IPS-18a (cell line): ENCODE measurements at regions not wholly inside any gene's neighbourhood (a gene's known extent, or its start where the extent isn't known, plus 50 kb on each side); places are given as distances from the start of the nearest gene placed in this dataset.

Experiments
- H3K27ac ChIP-seq: one replicate; pipeline ENCODE4 v1.5.1; 2013; ENCODE audit warnings: low read length
- H3K27me3 ChIP-seq: one replicate; pipeline ENCODE4 v1.6.1; 2013; ENCODE audit warnings: mild to moderate bottlenecking, low read length; ENCODE audit not compliant: control insufficient read depth, insufficient read depth
- H3K36me3 ChIP-seq: one replicate; pipeline ENCODE4 v1.6.1; 2013; ENCODE audit warnings: low read depth, low read length; ENCODE audit not compliant: control insufficient read depth
- H3K4me1 ChIP-seq: one replicate; pipeline ENCODE4 v1.6.1; 2013; ENCODE audit warnings: low read depth, low read length; ENCODE audit not compliant: control insufficient read depth
- H3K4me3 ChIP-seq: one replicate; pipeline ENCODE4 v1.5.1; 2013; ENCODE audit warnings: low read length
- H3K9ac ChIP-seq: one replicate; pipeline ENCODE4 v1.6.1; 2013; ENCODE audit warnings: mild to moderate bottlenecking, low read length, moderate library complexity
- H3K9me3 ChIP-seq: one replicate; pipeline ENCODE4 v1.6.1; 2013; ENCODE audit warnings: low read depth, low read length; ENCODE audit not compliant: control insufficient read depth

- Histone ChIP-seq H3K4me1 (no peaks in the 10 kb centered on the region), H3K9ac (no peak overlapping the region), H3K4me3 (no peak overlapping the region), H3K27me3 (no peaks in the 10 kb centered on the region), H3K27ac (no peak overlapping the region), H3K36me3 (no peaks in the 10 kb centered on the region), H3K9me3 (no peaks in the 10 kb centered on the region)
Observed at GRCh38 chr2:176508984-176509740, 239.9 kb downstream of the MTX2 start.

GRCh38 chr2:176514276-176514675 lies 245.0 kb downstream of the MTX2 start:
- H3K27me3 ChIP-seq, result peaks cover 31% of the 10 kb centered on the region
- no peaks in the 10 kb centered on the region for H3K9me3 ChIP-seq
- no peak overlapping the region for H3K4me3 ChIP-seq
- no peaks in the 10 kb centered on the region for H3K4me1 ChIP-seq
- H3K9ac ChIP-seq, result no peak overlapping the region
- no peak overlapping the region for H3K27ac ChIP-seq
- H3K36me3 ChIP-seq, result no peaks in the 10 kb centered on the region

GRCh38 chr2:176514805-176515500 lies 245.7 kb downstream of the MTX2 start:
- Histone ChIP-seq H3K4me1 (no peaks in the 10 kb centered on the region), H3K9ac (no peak overlapping the region), H3K27me3 (peaks cover 38% of the 10 kb centered on the region), H3K9me3 (no peaks in the 10 kb centered on the region), H3K36me3 (no peaks in the 10 kb centered on the region), H3K27ac (no peak overlapping the region), H3K4me3 (no peak overlapping the region)

- no peak overlapping the region for H3K27ac ChIP-seq
- H3K27me3 ChIP-seq, result peaks cover 49% of the 10 kb centered on the region
- no peak overlapping the region for H3K9ac ChIP-seq
Observed at GRCh38 chr2:176516051-176516602, 246.9 kb downstream of the MTX2 start.

GRCh38 chr2:176518823-176519222 lies 249.6 kb downstream of the MTX2 start:
- Histone ChIP-seq H3K4me3 (no peak overlapping the region), H3K9ac (no peak overlapping the region), H3K9me3 (no peaks in the 10 kb centered on the region), H3K27me3 (peaks cover 51% of the 10 kb centered on the region), H3K36me3 (no peaks in the 10 kb centered on the region), H3K27ac (no peak overlapping the region), H3K4me1 (no peaks in the 10 kb centered on the region)

More at GRCh38 chr2:176516051-176516602, 246.9 kb downstream of the MTX2 start:
- Histone ChIP-seq H3K4me1 (no peaks in the 10 kb centered on the region), H3K36me3 (no peaks in the 10 kb centered on the region), H3K9me3 (no peaks in the 10 kb centered on the region), H3K4me3 (no peak overlapping the region)

GRCh38 chr2:176521878-176522670 lies 252.8 kb downstream of the MTX2 start:
- H3K9ac ChIP-seq, result no peak overlapping the region
- H3K27ac ChIP-seq, result no peak overlapping the region
- H3K9me3 ChIP-seq, result no peaks in the 10 kb centered on the region
- H3K27me3 ChIP-seq, result peaks cover 41% of the 10 kb centered on the region
- no peaks in the 10 kb centered on the region for H3K36me3 ChIP-seq
- no peak overlapping the region for H3K4me3 ChIP-seq
- H3K4me1 ChIP-seq, result no peaks in the 10 kb centered on the region

- H3K4me3 ChIP-seq, result no peak overlapping the region
- H3K27me3 ChIP-seq, result peaks cover 12% of the 10 kb centered on the region
- no peak overlapping the region for H3K9ac ChIP-seq
- no peaks in the 10 kb centered on the region for H3K36me3 ChIP-seq
- H3K27ac ChIP-seq, result no peak overlapping the region
- H3K4me1 ChIP-seq, result no peaks in the 10 kb centered on the region
- no peaks in the 10 kb centered on the region for H3K9me3 ChIP-seq
Observed at GRCh38 chr2:176525086-176525485, 255.8 kb downstream of the MTX2 start.

- H3K4me1 ChIP-seq, result no peaks in the 10 kb centered on the region
- H3K27ac ChIP-seq, result no peak overlapping the region
- H3K9ac ChIP-seq, result no peak overlapping the region
- no peaks in the 10 kb centered on the region for H3K36me3 ChIP-seq
- no peak overlapping the region for H3K4me3 ChIP-seq
- no peaks in the 10 kb centered on the region for H3K9me3 ChIP-seq
- no peaks in the 10 kb centered on the region for H3K27me3 ChIP-seq
Observed at GRCh38 chr2:176526995-176527901, 258.0 kb downstream of the MTX2 start.

GRCh38 chr2:176531608-176532007 lies 262.4 kb downstream of the MTX2 start:
- peaks cover 4% of the 10 kb centered on the region for H3K4me1 ChIP-seq
- H3K36me3 ChIP-seq, result no peaks in the 10 kb centered on the region
- no peak overlapping the region for H3K4me3 ChIP-seq
- no peaks in the 10 kb centered on the region for H3K9me3 ChIP-seq
- no peak overlapping the region for H3K27ac ChIP-seq
- no peak overlapping the region for H3K9ac ChIP-seq
- no peaks in the 10 kb centered on the region for H3K27me3 ChIP-seq

GRCh38 chr2:176533505-176534193 lies 264.4 kb downstream of the MTX2 start:
- no peak overlapping the region for H3K4me3 ChIP-seq
- H3K27me3 ChIP-seq, result no peaks in the 10 kb centered on the region
- H3K4me1 ChIP-seq, result peaks cover 4% of the 10 kb centered on the region
- no peak overlapping the region for H3K9ac ChIP-seq
- H3K27ac ChIP-seq, result no peak overlapping the region
- H3K9me3 ChIP-seq, result no peaks in the 10 kb centered on the region
- H3K36me3 ChIP-seq, result no peaks in the 10 kb centered on the region
